ENCODE measurements at regions not wholly inside any gene's neighbourhood (a gene's known extent, or its start where the extent isn't known, plus 50 kb on each side); places are given as distances from the start of the nearest gene placed in this dataset.

DNA sequence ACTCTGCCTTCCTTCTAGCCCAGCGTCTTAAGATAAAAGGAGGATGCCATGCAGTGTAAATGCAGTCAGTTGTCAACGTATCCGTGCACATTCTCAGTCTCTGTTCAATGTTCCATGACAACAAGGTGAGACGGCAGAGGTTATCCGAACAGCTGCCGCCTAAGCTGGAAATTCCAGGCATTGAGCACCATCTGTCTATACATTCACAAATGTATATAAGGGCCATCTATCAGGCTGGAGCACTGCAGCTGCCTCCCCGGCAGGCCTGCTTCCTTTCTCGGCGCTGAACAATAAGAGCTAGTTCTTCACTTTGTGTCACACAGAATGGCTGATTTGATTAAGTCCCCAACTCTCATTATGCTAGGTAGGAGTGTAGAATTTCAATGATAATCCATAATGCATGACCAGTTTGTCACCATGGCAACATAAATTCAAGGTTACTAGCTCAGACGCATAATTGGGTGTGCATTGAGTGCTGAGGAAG lies 282.2 kb upstream of the SOX11 start:
- TF ChIP-seq FOXP2 (optimal IDR thresholded peaks at IDR 0.05; ENCODE audit: borderline replicate concordance, extremely low read depth, extremely low read length, insufficient read depth) (no peak), TAF1 (IDR thresholded peaks at IDR 0.05; ENCODE audit: borderline replicate concordance, insufficient read depth, low read length) (no peak), SIN3A (IDR thresholded peaks at IDR 0.05; ENCODE audit: borderline replicate concordance, insufficient read depth, low read length) (no peak), POLR2AphosphoS5 (IDR thresholded peaks at IDR 0.05; ENCODE audit: low read depth, low read length) (no peak)
- TF ChIP-seq, protein P1, sequence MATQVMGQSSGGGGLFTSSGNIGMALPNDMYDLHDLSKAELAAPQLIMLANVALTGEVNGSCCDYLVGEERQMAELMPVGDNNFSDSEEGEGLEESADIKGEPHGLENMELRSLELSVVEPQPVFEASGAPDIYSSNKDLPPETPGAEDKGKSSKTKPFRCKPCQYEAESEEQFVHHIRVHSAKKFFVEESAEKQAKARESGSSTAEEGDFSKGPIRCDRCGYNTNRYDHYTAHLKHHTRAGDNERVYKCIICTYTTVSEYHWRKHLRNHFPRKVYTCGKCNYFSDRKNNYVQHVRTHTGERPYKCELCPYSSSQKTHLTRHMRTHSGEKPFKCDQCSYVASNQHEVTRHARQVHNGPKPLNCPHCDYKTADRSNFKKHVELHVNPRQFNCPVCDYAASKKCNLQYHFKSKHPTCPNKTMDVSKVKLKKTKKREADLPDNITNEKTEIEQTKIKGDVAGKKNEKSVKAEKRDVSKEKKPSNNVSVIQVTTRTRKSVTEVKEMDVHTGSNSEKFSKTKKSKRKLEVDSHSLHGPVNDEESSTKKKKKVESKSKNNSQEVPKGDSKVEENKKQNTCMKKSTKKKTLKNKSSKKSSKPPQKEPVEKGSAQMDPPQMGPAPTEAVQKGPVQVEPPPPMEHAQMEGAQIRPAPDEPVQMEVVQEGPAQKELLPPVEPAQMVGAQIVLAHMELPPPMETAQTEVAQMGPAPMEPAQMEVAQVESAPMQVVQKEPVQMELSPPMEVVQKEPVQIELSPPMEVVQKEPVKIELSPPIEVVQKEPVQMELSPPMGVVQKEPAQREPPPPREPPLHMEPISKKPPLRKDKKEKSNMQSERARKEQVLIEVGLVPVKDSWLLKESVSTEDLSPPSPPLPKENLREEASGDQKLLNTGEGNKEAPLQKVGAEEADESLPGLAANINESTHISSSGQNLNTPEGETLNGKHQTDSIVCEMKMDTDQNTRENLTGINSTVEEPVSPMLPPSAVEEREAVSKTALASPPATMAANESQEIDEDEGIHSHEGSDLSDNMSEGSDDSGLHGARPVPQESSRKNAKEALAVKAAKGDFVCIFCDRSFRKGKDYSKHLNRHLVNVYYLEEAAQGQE (IDR thresholded peaks at IDR 0.05; ENCODE audit: insufficient read depth in 1 of 2, low read depth in 2 of 2, low read length in 2 of 2), result no peak

GRCh38 chr2:5410991-5411700 lies 281.0 kb upstream of the SOX11 start:
- no peak for TF ChIP-seq TAF1 (IDR thresholded peaks at IDR 0.05; ENCODE audit: borderline replicate concordance, insufficient read depth, low read length)
- no peak for TF ChIP-seq FOXP2 (optimal IDR thresholded peaks at IDR 0.05; ENCODE audit: borderline replicate concordance, extremely low read depth, extremely low read length, insufficient read depth)
- no peak for TF ChIP-seq POLR2AphosphoS5 (IDR thresholded peaks at IDR 0.05; ENCODE audit: low read depth, low read length)
- no peak for TF ChIP-seq SIN3A (IDR thresholded peaks at IDR 0.05; ENCODE audit: borderline replicate concordance, insufficient read depth, low read length)
- TF ChIP-seq, protein P1 (IDR thresholded peaks at IDR 0.05; ENCODE audit: insufficient read depth in 1 of 2, low read depth in 2 of 2, low read length in 2 of 2), result no peak

DNA sequence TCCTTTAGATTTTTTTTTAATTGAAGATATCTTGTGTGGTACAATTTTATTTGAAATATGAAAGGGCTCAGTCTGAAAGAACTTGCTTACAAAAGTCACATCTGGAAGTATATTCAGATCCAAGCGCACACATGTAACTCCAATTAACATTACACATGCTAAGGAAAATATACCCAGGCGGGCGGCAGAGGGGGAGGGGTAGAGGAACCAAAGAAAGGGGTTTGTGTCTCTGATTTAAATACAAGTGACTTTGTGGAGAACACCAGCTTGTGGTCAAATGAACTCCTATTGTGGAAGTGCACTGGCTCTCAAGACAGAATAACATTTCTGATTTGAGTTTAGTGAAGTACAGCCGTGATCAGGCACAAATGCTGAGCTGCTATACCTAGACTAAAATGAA lies 280.2 kb upstream of the SOX11 start:
- TF ChIP-seq FOXP2 (optimal IDR thresholded peaks at IDR 0.05; ENCODE audit: borderline replicate concordance, extremely low read depth, extremely low read length, insufficient read depth) (no peak), SIN3A (IDR thresholded peaks at IDR 0.05; ENCODE audit: borderline replicate concordance, insufficient read depth, low read length) (no peak), TAF1 (IDR thresholded peaks at IDR 0.05; ENCODE audit: borderline replicate concordance, insufficient read depth, low read length) (no peak), POLR2AphosphoS5 (IDR thresholded peaks at IDR 0.05; ENCODE audit: low read depth, low read length) (no peak)
- TF ChIP-seq, protein P1 (IDR thresholded peaks at IDR 0.05; ENCODE audit: insufficient read depth in 1 of 2, low read depth in 2 of 2, low read length in 2 of 2), result no peak

- no peak for TF ChIP-seq FOXP2 (optimal IDR thresholded peaks at IDR 0.05; ENCODE audit: borderline replicate concordance, extremely low read depth, extremely low read length, insufficient read depth)
- TF ChIP-seq, protein P1 (IDR thresholded peaks at IDR 0.05; ENCODE audit: insufficient read depth in 1 of 2, low read depth in 2 of 2, low read length in 2 of 2), result no peak
- TF ChIP-seq TAF1 (IDR thresholded peaks at IDR 0.05; ENCODE audit: borderline replicate concordance, insufficient read depth, low read length), result no peak
- no peak for TF ChIP-seq SIN3A (IDR thresholded peaks at IDR 0.05; ENCODE audit: borderline replicate concordance, insufficient read depth, low read length)
- no peak for TF ChIP-seq POLR2AphosphoS5 (IDR thresholded peaks at IDR 0.05; ENCODE audit: low read depth, low read length)
These were observed 258.3 kb upstream of the SOX11 start for GRCh38 chr2:5433855-5434254.
